A673 (cell line): ENCODE measurements at regions not wholly inside any gene's neighbourhood (a gene's known extent, or its start where the extent isn't known, plus 50 kb on each side); places are given as distances from the start of the nearest gene placed in this dataset.

Experiments used
- CTCF ChIP-seq: fragments of 300-800, 200-600 bp; sonication (generic); conservative IDR thresholded peaks from 2 replicates; pipeline ENCODE4 v1.5.1; 2017; ENCODE audit warnings: low read depth, mild to moderate bottlenecking, antibody characterized with exemption, low read length, moderate library complexity, mixed read lengths
- EZH2 ChIP-seq: fragments of 200-600 bp; sonication (generic); IDR thresholded peaks from 2 replicates; pipeline ENCODE4 v1.6.1; 2017; ENCODE audit warnings: borderline replicate concordance, low read depth, mild to moderate bottlenecking, mixed read lengths, antibody characterized with exemption, low read length; ENCODE audit not compliant: poor library complexity, severe bottlenecking

GRCh38 chr10:106082865-106083264 lies 1081.6 kb downstream of the SORCS1 start:
- TF ChIP-seq CTCF (no peak), EZH2 (no peak)
